ENCODE measurements at regions not wholly inside any gene's neighbourhood (a gene's known extent, or its start where the extent isn't known, plus 50 kb on each side); places are given as distances from the start of the nearest gene placed in this dataset.

GRCh38 chr9:90033028-90033650 is 428.3 kb downstream of the GADD45G start:
- H3K9ac ChIP-seq (ENCODE audit: control insufficient read depth, insufficient read depth, low read length) = no peak overlapping the region
- no TSS peak for BruUV-seq (replicated peaks)
- intact Hi-C loops (cut with micrococcal nuclease; ENCODE audit: unreplicated experiment) (no loop called here), in situ Hi-C loops (cut with MboI) (no loop called here)
- no peaks in the 10 kb centered on the region for H3K4me1 ChIP-seq (ENCODE audit: control insufficient read depth, insufficient read depth, low read length)
- ChIA-PET CTCF (no interaction called here), RAD21 (ENCODE audit: unreplicated experiment) (no interaction called here), SMC1A (ENCODE audit: uncharacterized antibody, unreplicated experiment) (no interaction called here), POLR2A (no interaction called here)
- peaks cover 0 to 4% of the 10 kb centered on the region in 2 experiments; a peak in 1 of 4 replicates for H3K27me3 ChIP-seq (replicated peaks in 1 of 2; ENCODE audit: control insufficient read depth in 2 of 2, insufficient read depth in 2 of 2, low read length in 1 of 2)
- no peak overlapping the region for H3K4me3 ChIP-seq
- no peak overlapping the region for H2AFZ ChIP-seq (ENCODE audit: control insufficient read depth, low read depth, low read length)
- ATAC-seq = no peak
- FAIRE-seq = no peak
- H4K20me1 ChIP-seq (ENCODE audit: control insufficient read depth, insufficient read depth) = no peaks in the 10 kb centered on the region; the same call in 1 of the 2 replicates
- no peaks in the 10 kb centered on the region for H3K36me3 ChIP-seq (ENCODE audit: control insufficient read depth in 2 of 2, insufficient read depth in 2 of 2, low read length in 1 of 2)
- no peaks in the 10 kb centered on the region for H3K79me2 ChIP-seq (ENCODE audit: control insufficient read depth, insufficient read depth, low read length)
- H3K4me2 ChIP-seq (ENCODE audit: control insufficient read depth, insufficient read depth) = no peak overlapping the region
- 47% methylated on average over 7 of the region's 7 CpGs for WGBS (ENCODE audit: insufficient coverage, insufficient replicate concordance, low lambda C conversion rate, missing lambda C conversion rate)
- no peak overlapping the region for H3K27ac ChIP-seq (ENCODE audit: control insufficient read depth, insufficient read depth)
- H3K9me3 ChIP-seq (replicated peaks; ENCODE audit: control insufficient read depth, insufficient read depth, low read length) = no peaks in the 10 kb centered on the region
- no peak for TF ChIP-seq CBX5 (IDR thresholded peaks at IDR 0.05; ENCODE audit: low read depth)
- no peak for TF ChIP-seq MEF2B (IDR thresholded peaks at IDR 0.05; ENCODE audit: partially characterized antibody, poor library complexity, severe bottlenecking)
- no peak for TF ChIP-seq ZBTB33 (IDR thresholded peaks at IDR 0.05)
- TF ChIP-seq EGR1 (IDR thresholded peaks at IDR 0.05; ENCODE audit: borderline replicate concordance in 1 of 2, low read depth in 2 of 2, low read length in 2 of 2) = no peak
- TF ChIP-seq E4F1 (IDR thresholded peaks at IDR 0.05; ENCODE audit: borderline replicate concordance, partially characterized antibody) = no peak
- DNase-seq (ENCODE audit: low read depth, low spot score) = no peak
